ENCODE measurements at regions not wholly inside any gene's neighbourhood (a gene's known extent, or its start where the extent isn't known, plus 50 kb on each side); places are given as distances from the start of the nearest gene placed in this dataset.

DNA sequence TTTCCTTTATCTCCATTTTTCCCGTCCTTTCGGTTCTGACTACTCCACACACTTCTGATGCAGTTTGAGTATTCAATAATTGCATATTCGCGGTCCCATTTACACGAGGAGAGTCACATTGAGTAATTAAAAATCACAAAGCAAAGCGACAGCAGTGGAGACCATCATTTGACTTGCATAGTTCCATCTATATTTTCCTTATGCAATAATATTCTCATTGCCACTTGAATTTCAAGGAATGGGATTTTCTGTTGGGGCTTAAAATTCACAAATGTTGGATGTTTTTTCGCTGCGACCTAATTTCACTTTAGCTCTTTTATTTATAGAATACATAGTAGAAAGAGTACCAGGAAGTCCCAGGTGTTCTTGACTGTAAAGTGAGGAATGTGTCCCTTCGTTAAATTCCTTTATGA is 186.8 kb downstream of the ZEB2 start:
- no peak for DNase-seq

DNA sequence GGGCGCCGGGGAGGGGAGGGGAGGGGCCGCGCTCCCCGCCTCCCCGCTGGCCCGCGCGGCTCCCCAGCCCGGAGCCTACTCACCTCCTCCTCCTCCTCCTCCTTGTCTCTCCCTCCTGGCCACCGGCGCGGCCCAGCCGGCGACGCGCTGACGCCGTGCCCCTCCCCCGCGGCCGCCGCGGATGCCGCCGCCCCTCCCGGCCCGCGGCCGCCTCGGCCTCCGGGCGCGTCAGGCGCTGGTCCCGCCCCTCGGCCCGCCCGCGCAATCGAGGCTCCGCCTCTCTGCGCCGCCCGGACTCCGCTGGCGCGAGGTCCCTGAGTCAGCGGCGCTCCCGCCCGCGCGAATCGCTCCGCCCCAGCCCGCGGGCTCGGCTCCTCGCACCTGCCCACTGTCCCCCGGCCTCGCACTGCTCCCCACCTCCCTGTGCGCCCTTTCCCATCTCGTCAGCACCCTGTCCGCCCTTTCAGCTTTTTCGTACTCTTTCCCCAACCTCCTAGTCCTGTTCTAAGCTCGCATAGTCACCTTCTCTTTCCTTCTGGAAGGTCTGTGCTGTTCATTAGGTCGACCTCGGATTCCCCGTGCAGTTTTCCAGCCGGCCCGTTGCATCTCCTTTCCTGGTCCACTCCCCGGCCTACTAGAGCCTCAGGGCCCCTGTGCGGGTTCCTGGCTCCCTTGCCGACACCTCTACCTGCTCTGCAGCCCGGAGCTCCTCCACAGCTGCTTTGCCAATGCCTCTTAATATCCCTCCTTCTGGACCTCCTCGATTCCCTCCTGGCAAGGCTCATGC is 187.4 kb downstream of the ZEB2 start:
- peak; percentile 87 to 90 (median 88) for DNase-seq

GRCh38 chr2:144331674-144332355 is 188.1 kb downstream of the ZEB2 start:
- DNase-seq = peak in 1 of 3 experiments; percentile 84

- peak in 2 of 3 experiments; percentile 25 to 64 for DNase-seq
These were observed 188.8 kb downstream of the ZEB2 start for GRCh38 chr2:144330951-144331673.

- no peak for DNase-seq
These were observed 190.4 kb downstream of the ZEB2 start for GRCh38 chr2:144329472-144329871.

GRCh38 chr2:144328938-144329337 is 191.0 kb downstream of the ZEB2 start:
- DNase-seq = no peak

GRCh38 chr2:144326825-144327224 is 193.1 kb downstream of the ZEB2 start:
- DNase-seq = no peak

DNA sequence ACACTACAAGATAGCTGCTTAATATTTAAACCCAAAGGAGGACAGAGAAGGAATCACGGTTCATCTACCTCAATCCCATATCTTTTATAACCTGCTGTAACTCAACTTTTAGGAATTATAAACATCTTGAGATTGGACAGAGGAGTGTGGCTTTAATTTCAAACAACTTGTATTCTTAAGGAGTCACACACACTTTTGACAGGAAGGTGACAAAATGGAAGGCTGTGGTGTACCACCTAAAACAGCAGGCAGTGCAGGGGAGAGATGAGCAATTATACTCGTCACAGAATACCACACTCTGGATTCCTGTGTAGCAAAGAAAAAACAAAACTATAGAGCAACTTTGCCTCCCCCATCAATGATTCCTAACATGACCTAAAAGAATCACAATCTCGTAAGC is 194.8 kb downstream of the ZEB2 start:
- DNase-seq = no peak

DNA sequence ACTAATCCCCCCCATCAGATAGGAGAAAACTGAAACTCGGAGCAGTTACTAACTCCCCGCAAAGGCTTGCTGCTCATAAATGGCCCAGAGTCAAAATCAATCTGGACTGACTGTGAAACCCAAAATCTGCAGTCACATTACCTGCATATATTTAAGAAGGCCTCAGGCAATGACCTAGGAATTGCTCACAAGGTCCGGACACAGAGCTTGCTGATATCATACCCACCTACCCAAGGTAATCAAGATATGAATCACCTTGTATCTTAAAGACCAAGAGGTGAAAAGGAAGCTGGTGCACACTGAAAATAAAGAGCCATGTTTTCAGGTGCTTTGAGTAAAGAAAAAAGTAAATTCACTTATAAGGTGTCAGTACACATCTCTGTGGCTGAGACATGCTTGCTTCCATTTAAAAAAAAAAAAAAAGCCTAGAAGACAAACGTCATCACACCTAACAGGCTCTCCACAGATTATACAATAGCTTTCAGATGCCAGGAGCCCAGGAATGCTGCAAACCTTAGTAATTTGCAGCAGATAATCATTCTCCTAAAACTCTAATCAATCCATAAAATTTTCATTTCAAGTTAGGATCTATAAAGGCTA is 195.4 kb downstream of the ZEB2 start:
- DNase-seq = no peak

- no peak for DNase-seq
These were observed 196.0 kb downstream of the ZEB2 start for GRCh38 chr2:144323946-144324345.

- no peak for DNase-seq
These were observed 197.5 kb downstream of the ZEB2 start for GRCh38 chr2:144322379-144322778.

DNA sequence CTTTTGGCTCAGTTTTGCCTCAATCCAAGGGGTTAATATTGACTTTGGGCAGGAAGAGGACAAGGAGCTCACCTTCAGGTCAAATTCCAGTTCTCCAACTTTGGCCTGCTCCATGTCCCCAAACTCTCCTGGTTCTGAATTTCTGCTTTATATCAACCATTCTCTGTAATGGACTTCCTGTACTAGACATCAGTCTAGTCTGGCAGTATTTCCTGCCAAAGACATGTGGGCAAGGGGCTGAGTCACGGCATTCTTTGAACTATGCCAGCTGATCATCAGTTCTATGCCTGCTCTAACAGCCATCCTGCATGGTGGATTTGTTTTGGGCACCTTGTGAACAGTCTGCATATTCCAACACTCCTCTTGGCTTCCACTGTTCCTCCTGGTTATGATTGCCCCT is 199.4 kb downstream of the ZEB2 start:
- DNase-seq = no peak

- no peak for DNase-seq
These were observed 202.7 kb downstream of the ZEB2 start for GRCh38 chr2:144317071-144317738.

- DNase-seq = no peak
These were observed 208.9 kb downstream of the ZEB2 start for GRCh38 chr2:144310889-144311608.

- DNase-seq = no peak
These were observed 209.4 kb downstream of the ZEB2 start for GRCh38 chr2:144310484-144310883.

- DNase-seq = no peak
These were observed 212.2 kb downstream of the ZEB2 start for GRCh38 chr2:144307711-144308110.

DNA sequence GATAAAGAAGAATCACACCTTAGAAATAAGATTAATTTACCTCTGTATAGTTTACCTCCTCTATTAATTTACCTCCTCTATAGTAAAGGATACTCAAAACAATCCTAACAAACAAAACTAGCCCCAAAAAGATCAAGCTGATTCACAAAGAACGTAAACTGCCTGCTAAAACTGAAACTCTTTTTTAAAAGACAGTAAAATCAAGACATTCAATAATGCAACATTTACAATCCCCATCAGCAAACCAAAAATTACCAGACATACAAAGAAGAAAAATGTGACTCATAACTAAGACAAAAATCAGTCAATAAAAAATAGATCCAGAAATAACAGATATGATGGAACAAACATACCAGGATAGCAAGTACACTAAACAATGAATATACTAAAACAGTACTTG is 215.7 kb downstream of the ZEB2 start:
- DNase-seq = no peak

- no peak for DNase-seq
These were observed 219.3 kb downstream of the ZEB2 start for GRCh38 chr2:144300632-144301031.

- DNase-seq = no peak
These were observed 229.6 kb downstream of the ZEB2 start for GRCh38 chr2:144290276-144290675.

DNA sequence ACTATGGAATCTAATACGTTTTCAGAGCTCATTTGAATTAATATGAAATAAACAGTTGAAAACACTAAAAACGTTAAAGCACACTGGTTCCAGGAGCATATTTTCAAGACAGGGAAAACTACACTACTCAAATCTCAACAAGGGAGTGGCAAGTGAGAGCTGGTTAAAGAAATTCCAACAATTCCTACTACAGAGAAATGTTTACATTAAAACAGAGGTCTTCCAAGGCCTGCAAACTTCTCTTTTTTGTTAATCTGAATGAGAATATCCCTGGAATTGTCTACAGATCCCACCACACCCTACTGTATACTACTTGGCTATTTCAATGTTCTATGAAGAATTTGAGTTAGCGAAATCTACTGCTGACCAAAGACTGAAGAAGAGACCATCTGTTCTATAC is 231.5 kb downstream of the ZEB2 start:
- DNase-seq = no peak

- no peak for DNase-seq
These were observed 234.6 kb downstream of the ZEB2 start for GRCh38 chr2:144285324-144285723.

GRCh38 chr2:144281476-144281875 is 238.4 kb downstream of the ZEB2 start:
- no peak for DNase-seq
